Progenitor cell of endocrine pancreas (in vitro differentiated cells): ENCODE measurements at regions not wholly inside any gene's neighbourhood (a gene's known extent, or its start where the extent isn't known, plus 50 kb on each side); places are given as distances from the start of the nearest gene placed in this dataset.

Experiments
- DNase-seq: peaks from one replicate; pipeline ENCODE4 v3.0.0; 2021; ENCODE audit warnings: low spot score; ENCODE audit not compliant: unreplicated experiment
- H3K27ac Mint-ChIP-seq: 2 replicates; pipeline ENCODE4 v1.8.0; 2021; ENCODE audit warnings: mild to moderate bottlenecking, moderate library complexity, mixed read lengths
- H3K27me3 Mint-ChIP-seq: 2 replicates; pipeline ENCODE4 v1.8.0; 2021; ENCODE audit warnings: mixed read lengths
- H3K36me3 Mint-ChIP-seq: 2 replicates; pipeline ENCODE4 v1.8.0; 2022; ENCODE audit warnings: mixed read lengths; ENCODE audit not compliant: insufficient read depth
- H3K4me1 Mint-ChIP-seq: 2 replicates; pipeline ENCODE4 v1.8.0; 2021; ENCODE audit warnings: low read depth, mixed read lengths
- H3K4me3 Mint-ChIP-seq: 2 replicates; pipeline ENCODE4 v1.8.0; 2021; ENCODE audit warnings: low read depth, mild to moderate bottlenecking, moderate library complexity, mixed read lengths
- H3K9me3 Mint-ChIP-seq: 2 replicates; pipeline ENCODE4 v1.8.0; 2021; ENCODE audit warnings: low read depth, mixed read lengths
- TF ChIP-seq, protein P1 (sequence below): fragments of 200-600 bp; sonication (generic); IDR thresholded peaks from one replicate; pipeline ENCODE4 v1.5.0; 2021; ENCODE audit warnings: antibody characterized with exemption, mild to moderate bottlenecking; ENCODE audit not compliant: unreplicated experiment

DNA sequence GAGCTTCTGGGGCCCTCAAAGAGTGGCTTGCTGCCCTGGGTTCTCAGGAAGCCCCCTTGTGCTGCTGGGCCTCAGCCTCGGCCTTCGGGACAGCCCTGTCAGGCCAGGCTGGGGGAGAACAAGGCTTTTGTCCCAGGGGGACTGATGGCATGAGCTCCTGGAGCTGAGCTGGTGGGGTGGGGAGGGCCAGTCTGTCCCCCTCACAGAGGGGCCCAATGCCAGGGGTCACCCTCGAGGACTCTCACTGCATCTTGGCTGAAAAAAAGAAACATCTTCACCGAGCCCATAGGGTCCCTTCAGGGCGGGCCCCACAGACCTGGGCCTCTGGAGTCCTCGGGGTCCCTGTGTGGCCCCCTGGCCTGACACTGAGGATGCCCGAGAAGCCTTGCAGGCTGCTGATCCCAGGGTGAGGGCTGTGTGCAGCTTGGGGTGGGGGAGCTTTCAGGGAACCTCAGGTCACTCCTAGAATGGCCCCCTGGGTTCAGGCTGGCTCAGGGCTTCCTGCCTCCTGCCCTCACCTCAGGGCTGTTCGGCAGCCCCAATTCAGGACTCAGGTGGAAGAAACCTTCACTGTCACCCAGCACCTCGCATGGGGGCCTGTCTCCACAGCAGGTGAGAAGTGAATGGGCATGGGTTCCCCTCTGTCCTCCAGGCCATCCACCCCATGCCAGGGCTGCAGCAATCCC lies 90.5 kb downstream of the TNFRSF13B start:
- TF ChIP-seq, protein P1, sequence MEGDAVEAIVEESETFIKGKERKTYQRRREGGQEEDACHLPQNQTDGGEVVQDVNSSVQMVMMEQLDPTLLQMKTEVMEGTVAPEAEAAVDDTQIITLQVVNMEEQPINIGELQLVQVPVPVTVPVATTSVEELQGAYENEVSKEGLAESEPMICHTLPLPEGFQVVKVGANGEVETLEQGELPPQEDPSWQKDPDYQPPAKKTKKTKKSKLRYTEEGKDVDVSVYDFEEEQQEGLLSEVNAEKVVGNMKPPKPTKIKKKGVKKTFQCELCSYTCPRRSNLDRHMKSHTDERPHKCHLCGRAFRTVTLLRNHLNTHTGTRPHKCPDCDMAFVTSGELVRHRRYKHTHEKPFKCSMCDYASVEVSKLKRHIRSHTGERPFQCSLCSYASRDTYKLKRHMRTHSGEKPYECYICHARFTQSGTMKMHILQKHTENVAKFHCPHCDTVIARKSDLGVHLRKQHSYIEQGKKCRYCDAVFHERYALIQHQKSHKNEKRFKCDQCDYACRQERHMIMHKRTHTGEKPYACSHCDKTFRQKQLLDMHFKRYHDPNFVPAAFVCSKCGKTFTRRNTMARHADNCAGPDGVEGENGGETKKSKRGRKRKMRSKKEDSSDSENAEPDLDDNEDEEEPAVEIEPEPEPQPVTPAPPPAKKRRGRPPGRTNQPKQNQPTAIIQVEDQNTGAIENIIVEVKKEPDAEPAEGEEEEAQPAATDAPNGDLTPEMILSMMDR: no peak
- H3K9me3 Mint-ChIP-seq: peaks cover 8% of the 10 kb centered on the region
- H3K27me3 Mint-ChIP-seq: peaks cover 5% of the 10 kb centered on the region
- H3K4me3 Mint-ChIP-seq: no peak overlapping the region
- no peaks in the 10 kb centered on the region for H3K36me3 Mint-ChIP-seq
- H3K27ac Mint-ChIP-seq: no peak overlapping the region
- DNase-seq: no peak
- no peaks in the 10 kb centered on the region for H3K4me1 Mint-ChIP-seq

DNA sequence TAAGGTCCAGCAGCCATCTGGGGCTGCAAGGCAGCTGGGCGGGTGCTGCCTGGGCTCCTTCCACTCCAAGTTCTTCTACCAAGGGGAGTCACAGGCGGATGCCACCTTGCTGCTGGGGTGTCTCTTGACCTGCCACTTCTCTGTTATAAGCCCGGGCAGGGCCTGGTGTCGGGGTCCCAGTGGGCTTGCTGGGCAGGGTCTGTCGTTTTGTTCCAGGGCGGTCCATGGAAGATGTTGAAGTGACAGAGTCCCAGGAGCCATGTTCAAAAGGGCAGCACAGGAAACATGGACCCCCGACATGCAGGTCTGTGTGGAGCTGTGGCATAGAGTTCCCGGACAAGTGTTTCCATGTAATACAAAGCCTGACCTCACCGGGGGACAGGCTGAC lies 91.1 kb downstream of the TNFRSF13B start:
- H3K27me3 Mint-ChIP-seq: peaks cover 2% of the 10 kb centered on the region
- DNase-seq: no peak
- TF ChIP-seq, protein P1: no peak

DNA sequence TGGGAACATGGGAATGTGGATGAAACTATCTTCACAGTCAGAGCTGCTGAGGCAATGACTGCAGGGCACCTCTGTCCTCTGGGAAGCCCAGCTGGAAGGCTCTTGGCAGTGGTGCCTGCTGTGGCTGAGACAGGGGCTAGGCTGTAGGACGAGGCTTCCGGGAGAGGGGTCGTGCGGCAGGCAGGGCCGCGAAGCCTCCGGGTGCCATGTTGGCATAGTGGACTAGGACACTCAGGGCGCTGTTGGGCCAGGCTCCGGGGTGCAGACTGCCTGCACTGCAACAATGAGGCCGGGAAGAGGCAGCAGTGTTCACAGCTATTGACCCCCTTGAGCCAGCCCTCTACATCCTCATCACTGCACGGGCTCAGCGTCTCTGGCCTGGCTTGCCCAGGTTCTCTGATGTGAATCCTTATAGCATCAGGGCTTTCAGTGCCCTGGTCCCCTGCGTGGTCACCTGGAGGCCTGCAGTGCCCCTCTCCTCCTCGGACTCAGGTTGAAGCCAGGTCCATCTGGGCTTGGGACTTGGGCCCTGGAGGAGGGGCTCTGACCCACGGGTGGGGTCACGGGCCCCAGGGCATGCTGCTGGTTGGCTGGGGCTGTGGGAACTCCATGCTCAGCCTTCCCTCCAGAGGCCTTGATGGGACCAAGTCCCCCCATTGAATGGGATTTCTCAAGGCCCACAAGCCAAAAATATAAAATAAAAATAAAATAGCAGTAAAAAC lies 91.6 kb downstream of the TNFRSF13B start:
- H3K27ac Mint-ChIP-seq: no peak overlapping the region
- no peak for DNase-seq
- H3K4me1 Mint-ChIP-seq: no peaks in the 10 kb centered on the region
- H3K36me3 Mint-ChIP-seq: no peaks in the 10 kb centered on the region
- no peak overlapping the region for H3K4me3 Mint-ChIP-seq
- TF ChIP-seq, protein P1: no peak
- peaks cover 2% of the 10 kb centered on the region for H3K27me3 Mint-ChIP-seq
- peaks cover 8% of the 10 kb centered on the region for H3K9me3 Mint-ChIP-seq

More for the DNA sequence above, 91.1 kb downstream of the TNFRSF13B start:
- no peak overlapping the region for H3K4me3 Mint-ChIP-seq
- no peak overlapping the region for H3K27ac Mint-ChIP-seq
- H3K9me3 Mint-ChIP-seq: peaks cover 8% of the 10 kb centered on the region
- no peaks in the 10 kb centered on the region for H3K36me3 Mint-ChIP-seq
- H3K4me1 Mint-ChIP-seq: no peaks in the 10 kb centered on the region

DNA sequence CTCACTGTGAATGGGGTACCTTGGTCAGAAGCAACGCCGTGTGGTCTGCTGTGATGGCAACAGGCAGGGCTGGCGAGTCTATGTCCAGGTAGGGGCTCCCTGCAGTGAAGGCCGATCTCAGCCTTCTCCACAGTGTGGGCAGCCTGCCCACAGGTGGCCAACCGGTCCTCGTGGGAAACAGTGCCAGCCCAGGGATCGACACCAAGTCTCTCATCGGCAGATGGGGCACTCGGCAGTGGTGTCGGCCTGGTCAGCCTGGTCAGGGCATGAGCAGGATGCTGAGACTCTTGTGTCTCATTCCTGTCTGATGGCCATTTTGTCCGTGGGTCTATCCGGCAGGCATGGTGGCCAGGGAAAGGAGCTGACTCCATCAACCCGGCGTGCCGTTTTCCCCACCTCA lies 92.2 kb downstream of the TNFRSF13B start:
- peaks cover 2% of the 10 kb centered on the region for H3K27me3 Mint-ChIP-seq
- no peaks in the 10 kb centered on the region for H3K4me1 Mint-ChIP-seq
- H3K9me3 Mint-ChIP-seq: peaks cover 8% of the 10 kb centered on the region
- H3K36me3 Mint-ChIP-seq: no peaks in the 10 kb centered on the region
- no peak overlapping the region for H3K27ac Mint-ChIP-seq
- H3K4me3 Mint-ChIP-seq: no peak overlapping the region
- no peak for DNase-seq
- TF ChIP-seq, protein P1: no peak

DNA sequence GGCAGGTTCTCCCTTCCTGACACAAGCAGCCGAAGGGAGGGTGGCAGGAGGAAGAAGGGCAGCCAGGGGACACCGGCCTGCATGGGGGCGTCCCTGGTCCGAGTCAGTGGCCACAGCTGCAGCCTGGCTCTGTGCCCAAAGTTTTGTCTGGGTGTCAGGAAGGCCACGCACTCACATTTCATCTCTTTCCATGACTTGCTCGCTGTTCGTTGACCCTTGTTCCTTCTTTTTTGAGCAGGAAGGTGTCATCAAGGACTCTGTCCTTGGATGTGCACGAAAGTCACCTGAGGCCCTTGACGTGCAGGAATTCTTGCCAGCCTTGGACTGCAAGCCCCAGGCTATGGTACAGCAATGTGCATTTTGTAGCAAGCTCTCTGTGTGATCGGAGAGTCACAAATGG lies 93.3 kb downstream of the TNFRSF13B start:
- Mint-ChIP-seq H3K9me3 (peaks cover 8% of the 10 kb centered on the region), H3K27me3 (peaks cover 2% of the 10 kb centered on the region), H3K4me1 (no peaks in the 10 kb centered on the region), H3K27ac (no peak overlapping the region), H3K36me3 (no peaks in the 10 kb centered on the region), H3K4me3 (no peak overlapping the region)
- no peak for DNase-seq
- TF ChIP-seq, protein P1: no peak
